ENCODE measurements at regions not wholly inside any gene's neighbourhood (a gene's known extent, or its start where the extent isn't known, plus 50 kb on each side); places are given as distances from the start of the nearest gene placed in this dataset.

- Mint-ChIP-seq H3K4me3 (ENCODE audit: low read depth, unreplicated experiment) (no peak overlapping the region), H3K36me3 (ENCODE audit: insufficient read depth, unreplicated experiment) (no peaks in the 10 kb centered on the region), H3K9me3 (ENCODE audit: low read depth, unreplicated experiment) (no peaks in the 10 kb centered on the region), H3K27me3 (ENCODE audit: unreplicated experiment) (no peaks in the 10 kb centered on the region), H3K4me1 (ENCODE audit: low read depth, unreplicated experiment) (no peaks in the 10 kb centered on the region), H3K27ac (ENCODE audit: unreplicated experiment) (no peak overlapping the region)
- TF ChIP-seq, protein P1, sequence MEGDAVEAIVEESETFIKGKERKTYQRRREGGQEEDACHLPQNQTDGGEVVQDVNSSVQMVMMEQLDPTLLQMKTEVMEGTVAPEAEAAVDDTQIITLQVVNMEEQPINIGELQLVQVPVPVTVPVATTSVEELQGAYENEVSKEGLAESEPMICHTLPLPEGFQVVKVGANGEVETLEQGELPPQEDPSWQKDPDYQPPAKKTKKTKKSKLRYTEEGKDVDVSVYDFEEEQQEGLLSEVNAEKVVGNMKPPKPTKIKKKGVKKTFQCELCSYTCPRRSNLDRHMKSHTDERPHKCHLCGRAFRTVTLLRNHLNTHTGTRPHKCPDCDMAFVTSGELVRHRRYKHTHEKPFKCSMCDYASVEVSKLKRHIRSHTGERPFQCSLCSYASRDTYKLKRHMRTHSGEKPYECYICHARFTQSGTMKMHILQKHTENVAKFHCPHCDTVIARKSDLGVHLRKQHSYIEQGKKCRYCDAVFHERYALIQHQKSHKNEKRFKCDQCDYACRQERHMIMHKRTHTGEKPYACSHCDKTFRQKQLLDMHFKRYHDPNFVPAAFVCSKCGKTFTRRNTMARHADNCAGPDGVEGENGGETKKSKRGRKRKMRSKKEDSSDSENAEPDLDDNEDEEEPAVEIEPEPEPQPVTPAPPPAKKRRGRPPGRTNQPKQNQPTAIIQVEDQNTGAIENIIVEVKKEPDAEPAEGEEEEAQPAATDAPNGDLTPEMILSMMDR (IDR thresholded peaks at IDR 0.05; ENCODE audit: unreplicated experiment), result no peak
- no peak for DNase-seq
- intact Hi-C loops (cut with micrococcal nuclease; ENCODE audit: unreplicated experiment), result loop anchor here (10.0 kb wide), 1 partner anchor 316 kb away; no protein-coding TSS in a partner anchor
- CTCF ChIA-PET, result interaction anchor here (0.5 kb wide), 1 partner anchor 1605 kb away, joined by 4 read pairs; no protein-coding TSS in a partner anchor
- no TSS peak for BruUV-seq (replicated peaks)
Measured at GRCh38 chr5:36390640-36391039, 88.9 kb upstream of the RANBP3L start.

DNA sequence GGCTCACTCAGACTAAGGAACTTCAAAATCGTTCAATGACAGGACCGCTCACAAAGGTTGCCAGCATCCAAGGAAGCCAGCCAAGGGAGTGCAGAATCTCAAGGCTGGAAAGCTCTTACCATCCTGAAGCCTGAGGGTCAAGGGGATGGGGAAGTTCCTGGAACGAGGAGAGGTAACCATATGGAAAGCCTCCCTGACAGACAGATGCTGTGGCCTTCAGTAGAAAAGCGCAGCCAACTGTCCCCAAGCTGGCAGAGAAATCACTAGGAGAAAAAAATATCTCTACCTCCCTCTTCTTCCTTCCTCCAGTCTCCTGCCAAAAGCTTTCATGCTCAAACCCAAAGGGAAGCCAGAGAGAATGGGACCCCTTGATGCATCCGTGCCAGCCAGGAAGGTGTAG lies 90.5 kb upstream of the RANBP3L start:
- H3K36me3 Mint-ChIP-seq (ENCODE audit: insufficient read depth, unreplicated experiment), result no peaks in the 10 kb centered on the region
- intact Hi-C loops (cut with micrococcal nuclease; ENCODE audit: unreplicated experiment), result loop anchor here (10.0 kb wide), 1 partner anchor 317 kb away; no protein-coding TSS in a partner anchor

GRCh38 chr5:36392818-36393217 lies 91.1 kb upstream of the RANBP3L start:
- Mint-ChIP-seq H3K27ac (ENCODE audit: unreplicated experiment) (no peak overlapping the region), H3K9me3 (ENCODE audit: low read depth, unreplicated experiment) (no peaks in the 10 kb centered on the region), H3K27me3 (ENCODE audit: unreplicated experiment) (no peaks in the 10 kb centered on the region), H3K4me3 (ENCODE audit: low read depth, unreplicated experiment) (no peak overlapping the region), H3K36me3 (ENCODE audit: insufficient read depth, unreplicated experiment) (no peaks in the 10 kb centered on the region), H3K4me1 (ENCODE audit: low read depth, unreplicated experiment) (no peaks in the 10 kb centered on the region)
- DNase-seq, result no peak
- intact Hi-C loops (cut with micrococcal nuclease; ENCODE audit: unreplicated experiment), result loop anchor here (10.0 kb wide), 1 partner anchor 318 kb away; no protein-coding TSS in a partner anchor
- TF ChIP-seq, protein P1 (IDR thresholded peaks at IDR 0.05; ENCODE audit: unreplicated experiment), result no peak
- CTCF ChIA-PET, result no interaction called here
- no TSS peak for BruUV-seq (replicated peaks)

More for the DNA sequence above, 90.5 kb upstream of the RANBP3L start:
- Mint-ChIP-seq H3K9me3 (ENCODE audit: low read depth, unreplicated experiment) (no peaks in the 10 kb centered on the region), H3K4me3 (ENCODE audit: low read depth, unreplicated experiment) (no peak overlapping the region), H3K27ac (ENCODE audit: unreplicated experiment) (no peak overlapping the region), H3K4me1 (ENCODE audit: low read depth, unreplicated experiment) (no peaks in the 10 kb centered on the region), H3K27me3 (ENCODE audit: unreplicated experiment) (no peaks in the 10 kb centered on the region)
- TF ChIP-seq, protein P1 (IDR thresholded peaks at IDR 0.05; ENCODE audit: unreplicated experiment), result no peak
- DNase-seq, result no peak
- CTCF ChIA-PET, result no interaction called here
- no TSS peak for BruUV-seq (replicated peaks)

DNA sequence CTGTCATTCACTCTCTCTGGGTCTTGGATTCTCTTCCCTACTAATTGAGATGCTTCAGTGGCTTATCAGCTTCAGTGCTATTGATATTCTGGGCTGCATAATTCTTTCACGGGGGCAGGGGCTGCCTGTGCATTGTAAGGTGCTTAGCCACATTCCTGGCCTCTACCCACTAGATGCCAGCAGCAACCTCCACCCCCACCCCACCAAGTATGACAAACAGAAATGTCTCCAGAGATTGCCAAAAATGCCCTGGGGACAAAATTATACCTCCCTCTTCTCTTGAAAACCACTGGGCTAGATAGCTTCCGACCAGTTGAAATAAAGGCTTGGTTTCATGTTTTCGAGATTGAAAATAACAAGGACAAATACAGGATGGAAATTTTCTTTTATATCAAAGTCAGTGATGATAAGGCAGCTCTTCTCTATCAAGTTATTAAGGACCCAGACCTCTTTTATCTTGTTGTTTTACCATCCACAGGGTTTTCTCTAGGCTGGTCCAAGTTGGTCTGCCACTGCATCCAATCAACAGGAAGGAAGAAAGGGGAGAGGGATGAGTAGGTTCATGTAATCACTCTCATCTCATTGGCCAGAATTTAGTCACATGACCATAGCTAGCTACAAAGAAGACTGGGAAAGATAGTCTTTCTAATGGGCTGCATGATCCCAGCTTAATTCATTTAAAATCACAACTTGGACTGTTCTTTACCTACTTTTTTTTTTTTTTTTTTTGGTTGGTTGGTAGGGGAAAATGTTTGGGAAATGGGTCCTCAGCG lies 92.1 kb upstream of the RANBP3L start:
- no peak for DNase-seq
- intact Hi-C loops (cut with micrococcal nuclease; ENCODE audit: unreplicated experiment), result loop anchor here (10.0 kb wide), 1 partner anchor 319 kb away; no protein-coding TSS in a partner anchor
- TF ChIP-seq, protein P1 (IDR thresholded peaks at IDR 0.05; ENCODE audit: unreplicated experiment), result no peak
- H3K9me3 Mint-ChIP-seq (ENCODE audit: low read depth, unreplicated experiment), result no peaks in the 10 kb centered on the region
- BruUV-seq (replicated peaks), result no TSS peak
- no peak overlapping the region for H3K4me3 Mint-ChIP-seq (ENCODE audit: low read depth, unreplicated experiment)
- CTCF ChIA-PET, result no interaction called here
- no peak overlapping the region for H3K27ac Mint-ChIP-seq (ENCODE audit: unreplicated experiment)
- no peaks in the 10 kb centered on the region for H3K27me3 Mint-ChIP-seq (ENCODE audit: unreplicated experiment)
- no peaks in the 10 kb centered on the region for H3K36me3 Mint-ChIP-seq (ENCODE audit: insufficient read depth, unreplicated experiment)
- H3K4me1 Mint-ChIP-seq (ENCODE audit: low read depth, unreplicated experiment), result no peaks in the 10 kb centered on the region
